ENCODE measurements at regions not wholly inside any gene's neighbourhood (a gene's known extent, or its start where the extent isn't known, plus 50 kb on each side); places are given as distances from the start of the nearest gene placed in this dataset.

DNA sequence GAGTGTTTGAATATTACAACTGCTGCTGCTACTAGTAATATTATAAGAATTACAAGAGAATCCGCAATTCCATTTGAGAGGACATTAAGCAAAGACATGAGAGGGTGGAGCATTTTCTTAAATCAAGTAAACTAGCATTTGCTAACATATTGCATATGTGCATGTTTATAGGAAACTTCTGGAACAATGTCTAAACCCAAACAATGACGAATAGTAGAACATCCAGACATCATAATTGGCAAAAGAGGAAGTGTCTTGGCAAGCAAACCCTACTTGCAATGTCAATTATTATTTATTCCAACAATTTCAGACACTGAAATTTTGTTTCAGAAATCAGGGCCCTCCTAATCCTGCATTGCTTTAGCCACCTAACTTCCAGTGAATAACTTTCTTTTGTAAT, 1155.3 kb upstream of the GJE1 start:
- Mint-ChIP-seq H3K4me3 (ENCODE audit: unreplicated experiment) (no peak overlapping the region), H3K27ac (ENCODE audit: unreplicated experiment) (no peak overlapping the region), H3K36me3 (ENCODE audit: insufficient read depth, unreplicated experiment) (no peaks in the 10 kb centered on the region), H3K27me3 (ENCODE audit: insufficient read depth, unreplicated experiment) (no peaks in the 10 kb centered on the region), H3K9me3 (ENCODE audit: unreplicated experiment) (no peaks in the 10 kb centered on the region), H3K4me1 (ENCODE audit: low read depth, unreplicated experiment) (no peaks in the 10 kb centered on the region)
- no peaks in the 10 kb centered on the region for H3K27me3 ChIP-seq (replicated peaks; ENCODE audit: control insufficient read depth, insufficient read depth, low read length)
- intact Hi-C loops (cut with micrococcal nuclease; ENCODE audit: unreplicated experiment) = no loop called here
- H3K4me3 ChIP-seq (ENCODE audit: low read depth, low read length) = no peak overlapping the region
- H3K9me3 ChIP-seq = no peaks in the 10 kb centered on the region
- no TSS peak for BruUV-seq (replicated peaks)
- TF ChIP-seq, protein P1, sequence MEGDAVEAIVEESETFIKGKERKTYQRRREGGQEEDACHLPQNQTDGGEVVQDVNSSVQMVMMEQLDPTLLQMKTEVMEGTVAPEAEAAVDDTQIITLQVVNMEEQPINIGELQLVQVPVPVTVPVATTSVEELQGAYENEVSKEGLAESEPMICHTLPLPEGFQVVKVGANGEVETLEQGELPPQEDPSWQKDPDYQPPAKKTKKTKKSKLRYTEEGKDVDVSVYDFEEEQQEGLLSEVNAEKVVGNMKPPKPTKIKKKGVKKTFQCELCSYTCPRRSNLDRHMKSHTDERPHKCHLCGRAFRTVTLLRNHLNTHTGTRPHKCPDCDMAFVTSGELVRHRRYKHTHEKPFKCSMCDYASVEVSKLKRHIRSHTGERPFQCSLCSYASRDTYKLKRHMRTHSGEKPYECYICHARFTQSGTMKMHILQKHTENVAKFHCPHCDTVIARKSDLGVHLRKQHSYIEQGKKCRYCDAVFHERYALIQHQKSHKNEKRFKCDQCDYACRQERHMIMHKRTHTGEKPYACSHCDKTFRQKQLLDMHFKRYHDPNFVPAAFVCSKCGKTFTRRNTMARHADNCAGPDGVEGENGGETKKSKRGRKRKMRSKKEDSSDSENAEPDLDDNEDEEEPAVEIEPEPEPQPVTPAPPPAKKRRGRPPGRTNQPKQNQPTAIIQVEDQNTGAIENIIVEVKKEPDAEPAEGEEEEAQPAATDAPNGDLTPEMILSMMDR (IDR thresholded peaks at IDR 0.05; ENCODE audit: insufficient read depth in 1 of 2, low read depth in 1 of 2, low read length in 1 of 2, severe bottlenecking in 1 of 2, unreplicated experiment in 1 of 2) = no peak
- POLR2A ChIA-PET = no interaction called here
- no peaks in the 10 kb centered on the region for H3K4me1 ChIP-seq
- no peak for DNase-seq
- no peaks in the 10 kb centered on the region for H3K36me3 ChIP-seq (ENCODE audit: control insufficient read depth, insufficient read depth, low read length)
- CTCF ChIA-PET = no interaction called here

DNA sequence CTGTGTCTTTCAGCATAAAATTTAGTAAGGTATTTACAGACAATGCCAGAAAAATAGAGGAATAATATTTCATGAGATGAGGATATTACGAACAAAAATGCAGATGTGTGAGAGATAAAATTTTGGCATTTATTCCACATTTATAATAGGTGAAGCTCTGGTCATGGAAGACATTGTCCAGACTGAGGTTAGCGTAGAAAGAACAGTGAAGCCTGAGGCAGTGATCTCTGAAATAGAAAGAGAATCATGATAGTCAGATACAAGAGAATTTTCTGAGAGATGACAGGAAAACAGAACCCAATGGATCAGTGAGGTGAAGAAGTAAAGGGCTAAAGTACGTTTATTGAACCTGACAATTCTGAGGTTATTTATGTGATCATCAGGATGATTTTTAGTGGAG, 1155.9 kb upstream of the GJE1 start:
- no peaks in the 10 kb centered on the region for H3K4me1 ChIP-seq
- ChIA-PET POLR2A (no interaction called here), CTCF (no interaction called here)
- Mint-ChIP-seq H3K36me3 (ENCODE audit: insufficient read depth, unreplicated experiment) (no peaks in the 10 kb centered on the region), H3K27ac (ENCODE audit: unreplicated experiment) (no peak overlapping the region), H3K27me3 (ENCODE audit: insufficient read depth, unreplicated experiment) (no peaks in the 10 kb centered on the region), H3K4me3 (ENCODE audit: unreplicated experiment) (no peak overlapping the region), H3K9me3 (ENCODE audit: unreplicated experiment) (peaks cover 5% of the 10 kb centered on the region), H3K4me1 (ENCODE audit: low read depth, unreplicated experiment) (no peaks in the 10 kb centered on the region)
- H3K36me3 ChIP-seq (ENCODE audit: control insufficient read depth, insufficient read depth, low read length) = no peaks in the 10 kb centered on the region
- no peaks in the 10 kb centered on the region for H3K27me3 ChIP-seq (replicated peaks; ENCODE audit: control insufficient read depth, insufficient read depth, low read length)
- intact Hi-C loops (cut with micrococcal nuclease; ENCODE audit: unreplicated experiment) = no loop called here
- no TSS peak for BruUV-seq (replicated peaks)
- no peaks in the 10 kb centered on the region for H3K9me3 ChIP-seq
- TF ChIP-seq, protein P1 (IDR thresholded peaks at IDR 0.05; ENCODE audit: insufficient read depth in 1 of 2, low read depth in 1 of 2, low read length in 1 of 2, severe bottlenecking in 1 of 2, unreplicated experiment in 1 of 2) = no peak
- no peak overlapping the region for H3K4me3 ChIP-seq (ENCODE audit: low read depth, low read length)
- no peak for DNase-seq

DNA sequence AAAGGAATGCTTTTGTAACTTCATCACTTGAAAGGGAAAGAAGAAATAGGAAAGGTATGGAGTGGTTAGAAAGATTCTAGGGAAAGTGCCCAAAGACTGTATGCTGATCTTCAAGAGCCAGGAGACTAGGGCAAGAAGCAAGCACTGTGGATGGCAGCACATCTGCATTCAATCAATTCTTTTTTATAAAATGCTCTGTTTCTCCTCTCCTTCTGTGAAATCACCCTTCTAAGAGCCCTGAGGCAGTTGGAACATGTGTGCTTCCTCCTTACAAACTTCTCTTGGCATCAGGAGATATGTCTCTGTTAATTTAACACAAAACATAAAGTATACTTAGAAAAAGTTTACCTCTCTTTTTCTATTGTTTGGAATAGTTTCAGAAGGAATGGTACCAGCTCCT, 1162.2 kb upstream of the GJE1 start:
- no peaks in the 10 kb centered on the region for H3K36me3 Mint-ChIP-seq (ENCODE audit: insufficient read depth, unreplicated experiment)
- TF ChIP-seq, protein P1 (IDR thresholded peaks at IDR 0.05; ENCODE audit: insufficient read depth in 1 of 2, low read depth in 1 of 2, low read length in 1 of 2, severe bottlenecking in 1 of 2, unreplicated experiment in 1 of 2) = no peak
- Histone ChIP-seq H3K36me3 (ENCODE audit: control insufficient read depth, insufficient read depth, low read length) (no peaks in the 10 kb centered on the region), H3K4me3 (ENCODE audit: low read depth, low read length) (no peak overlapping the region), H3K27me3 (replicated peaks; ENCODE audit: control insufficient read depth, insufficient read depth, low read length) (no peaks in the 10 kb centered on the region), H3K4me1 (no peaks in the 10 kb centered on the region), H3K9me3 (no peaks in the 10 kb centered on the region)
- DNase-seq = no peak
- H3K27ac Mint-ChIP-seq (ENCODE audit: unreplicated experiment) = no peak overlapping the region
- H3K9me3 Mint-ChIP-seq (ENCODE audit: unreplicated experiment) = peaks cover 13% of the 10 kb centered on the region
- H3K27me3 Mint-ChIP-seq (ENCODE audit: insufficient read depth, unreplicated experiment) = no peaks in the 10 kb centered on the region
- POLR2A ChIA-PET = no interaction called here
- H3K4me3 Mint-ChIP-seq (ENCODE audit: unreplicated experiment) = no peak overlapping the region
- no TSS peak for BruUV-seq (replicated peaks)
- no peaks in the 10 kb centered on the region for H3K4me1 Mint-ChIP-seq (ENCODE audit: low read depth, unreplicated experiment)
- CTCF ChIA-PET = no interaction called here
- intact Hi-C loops (cut with micrococcal nuclease; ENCODE audit: unreplicated experiment) = no loop called here
